ENCODE measurements at regions not wholly inside any gene's neighbourhood (a gene's known extent, or its start where the extent isn't known, plus 50 kb on each side); places are given as distances from the start of the nearest gene placed in this dataset.

GRCh38 chr4:164464313-164464712 is 289.6 kb upstream of the SMIM31 start:
- no peak for TF ChIP-seq CTCF (IDR thresholded peaks at IDR 0.05)
- TF ChIP-seq POLR2A (IDR thresholded peaks at IDR 0.05): no peak
- no peak for TF ChIP-seq POLR2AphosphoS5 (IDR thresholded peaks at IDR 0.05)

Measured in stomach (tissue), 4 donors.